GM19452 (cell line): ENCODE measurements at regions not wholly inside any gene's neighbourhood (a gene's known extent, or its start where the extent isn't known, plus 50 kb on each side); places are given as distances from the start of the nearest gene placed in this dataset.
"Not testable (repeated sequence)": the region's sequence is repeated elsewhere in the genome, so short reads cannot be mapped to it uniquely, and the experiment has no call there.

ENCODE experiments used
- ATAC-seq: cut with Tn5 transposase; IDR thresholded peaks from one replicate; pipeline ENCODE4 v1.9.1; 2021; ENCODE audit not compliant: unreplicated experiment

DNA sequence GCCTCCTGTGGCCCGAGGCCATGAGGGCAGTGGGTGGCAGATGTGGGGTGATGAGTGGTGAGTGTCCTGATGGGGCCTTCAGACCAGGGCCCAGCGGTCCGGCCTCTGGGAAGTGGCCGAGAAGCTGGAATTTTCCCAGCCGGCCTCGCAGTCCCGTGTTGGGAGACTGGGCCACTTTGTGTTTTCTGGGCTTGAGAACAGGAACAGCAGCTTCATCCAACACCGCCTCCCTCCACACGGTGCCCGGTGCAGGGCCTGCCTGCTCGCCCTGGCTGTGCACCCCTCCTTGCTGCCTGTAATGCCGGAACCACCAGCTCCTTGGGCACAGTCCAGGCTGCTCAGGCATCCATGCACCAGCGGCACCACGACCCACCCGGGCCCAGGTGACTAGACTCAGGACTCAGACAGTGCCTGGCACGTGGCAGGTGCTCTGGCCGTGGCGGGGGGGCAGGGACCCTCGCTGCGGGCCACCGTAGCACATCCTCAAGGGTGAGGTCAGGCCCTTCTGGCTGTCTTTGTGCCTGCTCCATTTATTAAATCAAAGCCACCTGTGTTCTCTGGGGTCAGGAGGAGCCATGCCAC lies 194.7 kb downstream of the BANP start:
- ATAC-seq, result not testable (repeated sequence)

DNA sequence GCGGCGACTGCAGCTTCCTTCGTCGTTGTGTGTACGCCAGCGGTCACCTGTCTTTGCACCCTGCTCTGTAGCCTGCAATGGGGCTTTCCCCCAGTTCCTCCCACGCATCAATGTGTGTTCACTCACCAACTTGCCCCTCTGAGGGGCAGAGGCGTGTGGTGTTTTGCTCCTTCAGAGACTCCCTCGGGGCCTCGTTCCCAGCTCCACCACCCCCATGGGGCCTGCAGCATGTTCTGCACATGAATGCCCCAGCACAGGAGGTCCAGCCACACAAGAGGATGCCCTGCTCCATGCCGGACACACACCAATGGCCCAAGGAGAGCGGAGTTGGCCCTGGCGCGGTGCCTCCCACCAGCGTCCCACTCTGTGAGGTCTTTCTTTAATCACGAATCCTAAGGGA lies 196.8 kb downstream of the BANP start:
- not testable (repeated sequence) for ATAC-seq

DNA sequence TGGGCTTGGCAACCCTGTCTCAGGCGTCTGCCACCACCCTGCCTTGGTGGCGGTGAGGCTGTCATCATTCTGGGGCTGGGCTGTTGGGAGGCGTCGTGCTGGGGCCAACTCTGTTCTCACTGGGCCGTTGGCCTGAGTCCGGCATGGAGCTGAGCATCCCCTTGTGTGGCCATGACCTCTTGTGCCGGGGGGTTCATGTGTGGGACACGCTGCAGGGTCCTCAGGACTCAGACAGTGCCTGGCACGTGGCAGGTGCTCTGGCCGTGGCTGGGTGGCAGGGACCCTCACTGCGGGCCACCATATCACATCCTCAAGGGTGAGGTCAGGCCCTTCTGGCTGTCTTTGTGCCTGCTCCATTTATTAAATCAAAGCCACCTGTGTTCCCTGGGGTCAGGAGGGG lies 197.4 kb downstream of the BANP start:
- not testable (repeated sequence) for ATAC-seq

DNA sequence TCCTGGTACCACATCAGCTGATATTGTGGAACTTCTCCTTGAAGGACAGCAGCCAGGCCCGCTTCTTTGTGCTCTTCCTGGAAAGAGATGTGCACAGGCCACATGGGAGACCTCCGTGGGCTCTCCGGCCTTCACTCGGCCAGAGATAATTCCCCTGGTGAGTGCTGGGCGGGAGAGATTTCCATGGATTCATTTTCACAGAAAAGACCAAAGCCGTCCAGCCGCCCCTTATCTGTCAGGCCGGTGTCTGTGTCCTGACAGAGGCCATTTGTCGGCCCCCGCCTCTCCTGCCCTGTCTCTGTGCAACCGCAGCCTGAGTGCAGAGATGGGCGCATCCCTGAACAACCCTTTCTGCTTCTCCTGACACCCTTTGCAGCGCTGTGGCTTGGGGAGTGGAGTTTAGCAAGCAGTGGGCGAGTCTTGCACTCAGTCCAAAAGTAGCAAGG lies 197.9 kb downstream of the BANP start:
- not testable (repeated sequence) for ATAC-seq

DNA sequence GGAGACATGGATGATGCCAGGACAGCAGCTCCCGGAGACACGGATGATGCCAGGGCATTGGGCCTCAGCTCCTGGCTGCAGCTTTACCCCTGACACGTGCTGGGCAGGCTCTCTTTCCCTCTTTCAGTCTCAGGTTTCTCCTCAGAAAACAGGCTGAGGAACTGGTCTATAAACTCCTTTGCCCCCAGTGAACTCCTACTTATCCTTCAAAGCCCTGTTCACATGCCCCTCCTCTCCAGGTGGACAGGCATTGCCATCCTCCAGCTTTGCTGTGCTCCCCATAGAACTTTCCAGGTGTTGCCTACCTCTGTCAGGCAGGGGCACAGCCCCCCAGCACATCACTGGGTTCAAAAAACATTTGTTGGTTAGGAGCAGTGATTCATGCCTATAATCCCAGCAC lies 198.4 kb downstream of the BANP start:
- ATAC-seq, result not testable (repeated sequence)

DNA sequence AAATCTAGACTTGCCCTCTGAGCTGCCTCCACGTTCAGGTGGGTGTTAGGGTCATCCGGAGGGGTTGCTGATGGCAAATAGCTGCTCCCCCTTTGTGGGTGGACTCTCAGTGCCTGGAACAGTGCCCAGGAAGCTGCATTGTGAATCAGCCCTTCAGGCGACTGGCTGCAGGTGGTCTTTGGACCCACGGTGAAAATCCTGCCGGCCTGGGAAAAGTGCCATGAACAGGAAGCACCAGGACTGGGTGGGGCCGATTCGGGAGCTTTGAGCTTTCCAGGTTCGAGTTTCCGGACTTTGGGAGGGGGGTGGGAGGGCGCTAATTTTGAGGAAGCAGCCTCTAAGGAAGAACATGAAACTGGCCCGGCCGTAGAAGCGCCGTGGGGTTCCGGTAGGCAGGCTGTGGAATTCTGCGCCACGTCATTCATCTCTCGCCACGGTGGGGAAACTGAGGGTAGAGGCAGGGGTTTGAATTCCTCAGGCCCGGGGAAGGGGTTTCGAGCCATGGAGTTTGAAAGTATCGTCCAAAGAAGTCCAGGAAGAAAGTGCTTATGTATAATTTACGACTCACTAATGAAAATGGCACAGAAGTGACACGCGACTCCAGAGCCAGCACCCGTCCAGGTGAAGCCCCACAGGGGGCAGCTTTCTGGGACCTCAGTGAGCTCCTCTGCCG lies 199.4 kb downstream of the BANP start:
- ATAC-seq, result not testable (repeated sequence)

DNA sequence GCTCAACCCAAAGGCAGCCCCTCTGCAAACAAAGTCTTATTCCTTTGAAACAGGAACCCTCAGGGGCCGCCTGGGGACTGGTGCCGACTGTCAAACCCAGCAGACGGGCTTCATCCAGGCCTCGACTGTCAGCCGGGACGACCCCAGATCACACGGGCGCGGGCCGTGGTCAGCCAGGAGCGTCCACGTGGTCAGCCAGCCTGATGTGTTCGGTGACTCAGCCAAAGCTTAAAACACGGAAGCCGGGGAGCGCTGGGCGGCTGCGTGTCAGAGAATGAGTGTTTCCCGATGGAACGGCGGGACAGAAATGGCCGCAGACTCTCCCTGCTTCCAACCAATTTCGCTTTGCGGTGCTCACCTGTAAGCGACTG lies 199.9 kb downstream of the BANP start:
- not testable (repeated sequence) for ATAC-seq

DNA sequence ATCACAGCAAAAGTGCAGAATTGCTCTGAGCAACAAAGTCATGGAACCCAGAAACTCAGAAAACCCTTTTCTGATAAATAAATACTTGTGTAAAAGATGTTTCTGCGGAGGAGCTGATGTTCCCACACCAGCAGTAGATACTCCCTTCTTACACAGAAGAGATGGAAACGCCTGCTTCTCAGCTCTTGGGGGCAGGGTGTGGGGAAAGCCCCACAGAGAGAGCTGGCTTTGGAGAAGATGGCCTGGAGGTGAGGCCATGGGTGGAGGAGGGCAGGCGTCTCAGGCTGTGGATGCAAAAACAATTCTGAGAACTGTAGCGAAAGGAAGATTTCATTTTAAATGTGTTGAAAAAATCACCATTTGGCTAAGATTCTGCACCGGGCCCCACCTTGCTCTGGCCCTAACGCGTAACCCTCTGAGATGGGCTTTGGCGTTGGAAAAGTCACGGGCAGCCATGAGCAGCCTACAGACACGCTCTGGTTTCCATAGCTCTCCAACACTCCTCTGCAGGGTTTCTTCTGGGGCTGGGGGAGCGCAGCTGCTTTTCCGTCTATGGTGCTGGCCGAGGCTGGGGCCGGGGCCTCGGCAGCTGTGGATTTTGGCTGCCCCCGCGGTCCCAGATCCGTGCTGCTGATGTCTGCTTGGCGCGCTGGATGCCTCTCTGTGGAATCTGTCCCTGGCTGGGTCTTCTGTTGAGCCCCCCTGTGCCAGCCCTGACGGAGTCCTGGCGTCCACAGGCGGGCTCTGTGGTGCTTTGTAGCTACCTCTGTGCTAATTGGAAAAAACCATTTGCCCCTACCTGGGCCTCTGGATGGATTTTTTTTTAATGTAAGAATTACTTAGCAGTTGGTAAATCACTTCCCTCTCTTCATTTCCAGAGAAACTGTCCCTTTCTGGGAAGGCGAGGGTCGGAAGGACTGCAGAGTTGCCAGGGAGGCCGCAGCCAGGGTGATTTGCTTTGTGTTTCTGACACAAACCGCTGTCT lies 200.9 kb downstream of the BANP start:
- ATAC-seq, result not testable (repeated sequence)

DNA sequence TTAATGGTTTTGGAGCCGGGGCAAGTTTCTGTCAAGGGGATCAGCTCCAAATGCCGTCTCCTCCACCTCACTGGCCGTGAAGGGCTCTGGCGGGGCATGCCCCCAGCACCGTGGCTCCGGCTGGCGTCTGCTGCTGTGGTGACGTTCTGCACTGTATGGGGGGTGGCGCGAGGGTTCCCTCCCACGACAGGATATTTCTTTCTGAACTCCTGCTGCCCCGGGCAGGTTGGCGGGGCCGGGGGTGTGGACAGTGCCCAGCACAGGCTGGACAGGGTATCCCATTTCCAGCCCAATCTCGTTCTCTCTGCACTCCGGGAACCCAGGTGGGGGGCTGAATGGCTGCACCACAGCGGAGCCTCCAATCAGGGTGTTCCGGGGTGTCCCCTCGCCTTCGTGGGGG lies 201.6 kb downstream of the BANP start:
- not testable (repeated sequence) for ATAC-seq

DNA sequence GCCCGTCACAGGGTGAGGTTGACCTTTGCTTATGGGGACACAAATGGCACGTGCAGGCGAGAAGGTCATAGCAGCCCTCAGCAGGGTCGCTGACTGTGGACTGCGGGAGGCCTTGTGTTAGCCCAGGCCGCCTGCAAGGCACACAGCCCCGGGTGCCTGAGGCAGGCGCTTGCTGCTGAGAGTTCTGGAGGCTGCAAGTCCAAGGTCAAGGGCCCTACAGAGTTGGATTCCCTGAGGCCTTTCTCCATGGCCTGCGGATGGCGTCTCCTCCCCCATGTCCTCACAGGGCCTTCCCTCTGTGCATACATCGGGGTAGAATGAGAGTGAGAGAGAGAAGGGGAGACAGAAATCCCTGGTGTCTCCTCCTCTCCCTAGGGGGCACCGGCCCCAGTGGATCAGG lies 202.3 kb downstream of the BANP start:
- not testable (repeated sequence) for ATAC-seq

DNA sequence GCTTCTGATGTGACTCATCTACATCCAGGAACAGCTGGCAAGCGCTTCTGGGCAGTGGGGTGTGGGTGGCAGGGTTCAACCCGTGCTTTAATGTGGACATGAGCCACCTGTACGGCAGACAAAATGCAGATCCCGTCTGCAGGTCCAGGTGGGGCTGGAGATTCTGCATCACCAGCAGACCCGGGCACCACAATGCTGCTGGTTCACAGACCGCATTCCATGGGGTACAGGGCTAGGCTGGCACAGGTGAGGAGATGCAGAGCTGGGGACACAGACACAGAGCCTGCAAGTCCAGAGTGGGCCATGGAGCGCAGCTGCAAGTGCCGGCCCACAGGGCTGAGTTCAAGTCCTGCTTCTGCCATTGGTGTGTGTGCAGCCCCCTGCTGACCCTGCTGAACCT lies 203.7 kb downstream of the BANP start:
- ATAC-seq, result not testable (repeated sequence)

DNA sequence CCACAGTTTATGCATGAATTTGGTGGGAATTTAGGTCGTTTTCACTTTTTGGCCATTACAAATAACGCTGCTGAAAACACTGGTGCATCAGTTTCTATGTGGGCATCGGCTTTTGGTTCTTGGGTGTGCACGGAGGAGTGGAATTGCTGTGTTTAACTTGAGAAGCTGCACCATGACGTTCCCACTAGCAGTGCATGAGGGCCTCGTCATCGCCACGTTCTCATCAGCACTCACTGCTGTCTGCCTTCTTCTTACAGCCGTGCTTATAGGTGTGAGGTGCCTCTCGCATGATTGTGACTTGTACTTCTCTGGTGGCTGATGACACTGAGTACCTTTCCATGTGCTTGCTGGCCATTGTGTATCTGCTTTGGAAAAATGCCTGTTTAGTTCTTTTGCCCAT lies 204.4 kb downstream of the BANP start:
- ATAC-seq, result not testable (repeated sequence)

DNA sequence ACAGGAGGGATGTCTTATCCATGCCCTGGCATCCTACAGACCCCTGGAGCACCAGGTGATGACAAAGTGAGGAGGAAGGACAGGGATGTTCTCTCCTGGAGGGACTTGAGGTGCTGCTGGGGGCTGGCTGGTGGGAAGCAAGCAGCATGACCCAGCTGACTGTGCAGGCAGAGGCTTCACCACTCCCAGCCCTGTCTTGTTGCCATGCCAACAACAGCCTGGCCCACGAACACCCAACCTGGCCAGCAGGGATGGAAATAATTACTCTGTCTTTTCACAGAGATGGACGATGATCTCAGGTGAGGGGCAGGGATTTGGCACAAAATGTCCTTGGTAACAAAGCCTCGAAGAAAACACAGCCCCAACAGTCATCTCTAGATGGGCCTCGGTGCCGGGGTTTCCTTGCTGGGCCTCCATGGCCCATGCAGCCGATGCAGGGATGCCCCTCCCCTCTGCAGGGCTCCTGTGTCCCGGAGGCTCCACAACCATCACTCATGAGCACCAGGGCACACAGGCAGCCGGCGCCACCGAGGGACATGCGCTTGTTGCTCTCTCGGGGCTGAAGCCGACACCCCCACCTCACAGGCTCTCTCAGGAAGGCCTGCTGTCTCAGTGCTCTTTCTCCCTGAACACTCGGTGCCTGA lies 205.5 kb downstream of the BANP start:
- ATAC-seq, result not testable (repeated sequence)

DNA sequence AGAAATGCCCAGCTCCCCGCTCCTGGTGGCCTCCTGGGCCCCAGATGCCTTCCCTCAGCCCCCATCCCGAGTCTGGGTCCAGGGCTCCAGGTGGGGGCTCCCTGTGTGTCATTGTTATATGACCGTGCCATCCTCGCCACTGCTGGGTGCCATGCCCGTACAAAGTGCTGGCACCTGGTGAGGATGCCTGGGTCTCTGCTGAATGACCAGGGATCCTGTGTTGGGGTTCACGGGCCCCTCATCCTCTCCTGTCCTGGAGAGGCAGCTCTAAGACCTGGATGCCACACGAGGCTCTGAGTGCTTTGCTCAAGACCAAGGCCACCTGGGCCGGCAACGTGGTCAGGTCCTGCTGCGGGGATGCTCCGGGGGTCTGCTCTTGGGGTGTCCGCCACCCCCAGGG lies 206.5 kb downstream of the BANP start:
- ATAC-seq, result not testable (repeated sequence)

DNA sequence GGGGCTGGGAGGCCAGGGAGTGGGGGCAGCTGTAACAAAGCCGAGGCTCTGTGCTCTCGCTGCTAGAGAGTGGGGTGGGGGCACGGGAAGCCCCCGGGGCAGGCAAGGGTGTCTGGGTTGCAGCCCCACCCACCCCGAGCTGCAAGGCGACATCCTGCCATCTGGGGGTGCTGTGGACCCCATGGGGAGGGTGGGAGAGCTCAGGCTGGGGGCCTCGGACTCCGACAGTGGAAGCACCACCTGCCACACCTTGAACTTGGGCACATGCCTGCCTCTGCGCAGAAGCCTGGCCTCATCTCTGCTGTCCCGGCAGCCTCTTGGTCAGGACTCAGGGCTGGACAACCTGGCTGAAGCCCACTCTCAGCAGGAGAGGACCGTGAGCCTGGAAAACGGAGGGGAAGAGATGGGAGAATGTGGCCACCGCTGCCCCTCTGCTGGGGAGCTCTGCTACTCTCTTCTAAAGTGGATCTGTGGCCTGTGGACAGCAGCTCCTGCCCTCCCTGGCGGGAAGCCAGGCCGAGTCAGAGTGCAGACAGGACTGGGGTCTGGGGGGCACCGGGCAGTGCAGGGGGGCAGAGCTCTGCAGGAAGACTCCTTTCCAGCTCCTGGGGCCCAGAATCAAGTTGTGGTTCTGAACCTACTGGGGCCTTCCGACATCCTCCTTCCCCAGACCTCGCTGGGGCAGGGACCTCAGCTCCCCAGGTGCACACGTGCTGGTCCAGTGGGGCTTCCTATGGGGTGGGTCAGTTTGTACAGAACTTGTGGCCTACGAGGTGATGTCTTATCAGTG lies 207.2 kb downstream of the BANP start:
- not testable (repeated sequence) for ATAC-seq

DNA sequence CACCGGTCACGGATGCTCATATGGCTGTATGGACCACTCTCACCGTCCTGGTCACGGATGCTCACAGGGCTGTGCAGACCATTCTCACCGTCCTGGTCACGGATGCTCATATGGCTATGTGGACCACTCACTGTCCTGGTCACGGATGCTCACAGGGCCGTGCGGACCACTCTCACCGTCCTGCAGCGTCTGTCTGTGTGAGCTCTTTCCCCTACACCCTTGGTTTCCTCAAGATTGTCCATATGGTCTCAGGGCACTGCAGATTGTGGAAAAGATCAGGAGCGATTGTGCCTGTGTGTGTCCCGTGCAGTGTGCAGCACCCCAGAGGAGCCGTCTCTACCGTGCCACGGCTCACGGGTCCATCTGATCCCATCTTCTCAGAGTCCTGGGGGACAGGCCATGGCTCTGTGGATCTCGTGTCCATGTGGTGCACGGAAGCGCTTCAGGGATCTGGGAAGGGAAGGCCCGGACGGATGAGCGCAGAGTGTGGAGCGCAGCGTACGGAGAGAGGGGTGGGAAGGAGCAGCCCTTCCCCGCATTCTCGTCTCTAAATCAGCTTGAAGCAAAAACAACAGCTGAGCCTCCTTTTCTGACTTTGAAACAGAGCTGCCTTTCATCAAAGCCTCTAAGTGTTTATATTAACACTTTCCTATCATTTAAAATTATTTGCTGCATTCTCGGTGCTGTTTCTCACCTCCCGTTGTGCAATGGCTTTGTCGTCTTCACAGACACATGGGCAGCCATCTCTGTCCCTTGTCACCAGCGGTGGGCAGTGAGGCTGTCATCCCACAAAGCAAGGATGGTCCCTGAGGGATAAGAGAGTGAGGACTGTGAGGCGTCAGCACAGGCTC lies 208.0 kb downstream of the BANP start:
- ATAC-seq, result not testable (repeated sequence)

DNA sequence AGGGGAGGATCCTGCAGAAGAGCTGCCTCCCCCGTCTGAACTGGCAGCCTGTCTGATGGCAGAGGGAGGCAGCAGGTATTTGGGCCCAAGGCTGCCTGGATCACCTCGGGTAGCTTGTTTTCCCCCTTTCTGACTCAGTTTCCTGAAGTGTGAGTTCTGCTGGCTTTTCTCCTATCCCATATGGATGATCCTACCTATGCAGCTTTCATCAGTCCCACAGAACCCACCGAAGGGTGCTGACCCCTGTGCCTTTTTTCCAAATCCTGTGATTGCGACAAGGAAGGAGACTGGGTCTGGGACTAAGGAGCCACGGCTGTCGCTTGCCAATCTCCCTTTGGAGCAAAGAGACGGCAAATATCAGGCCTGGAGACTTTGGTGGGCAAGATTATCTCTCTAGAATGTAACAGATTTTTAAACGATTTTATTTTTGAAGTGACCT lies 208.7 kb downstream of the BANP start:
- not testable (repeated sequence) for ATAC-seq

DNA sequence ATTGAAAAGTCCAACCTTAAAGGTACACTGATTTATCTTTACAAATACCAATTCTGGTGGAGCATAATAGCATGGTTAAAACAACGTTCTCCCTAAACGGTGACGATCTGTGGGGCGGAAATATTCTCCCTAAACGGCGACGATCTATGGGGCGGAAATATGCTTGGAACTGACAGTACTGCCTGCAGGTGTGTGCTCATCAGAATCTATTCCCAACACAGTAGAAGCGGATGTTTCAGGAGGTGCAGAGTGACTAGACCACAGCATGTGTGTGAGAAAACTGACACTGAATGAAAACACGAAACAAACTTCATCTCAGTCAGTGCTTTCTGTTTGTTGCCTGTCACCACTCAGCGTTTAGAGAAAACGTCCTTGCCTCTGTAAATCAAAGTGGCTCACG lies 210.0 kb downstream of the BANP start:
- not testable (repeated sequence) for ATAC-seq

DNA sequence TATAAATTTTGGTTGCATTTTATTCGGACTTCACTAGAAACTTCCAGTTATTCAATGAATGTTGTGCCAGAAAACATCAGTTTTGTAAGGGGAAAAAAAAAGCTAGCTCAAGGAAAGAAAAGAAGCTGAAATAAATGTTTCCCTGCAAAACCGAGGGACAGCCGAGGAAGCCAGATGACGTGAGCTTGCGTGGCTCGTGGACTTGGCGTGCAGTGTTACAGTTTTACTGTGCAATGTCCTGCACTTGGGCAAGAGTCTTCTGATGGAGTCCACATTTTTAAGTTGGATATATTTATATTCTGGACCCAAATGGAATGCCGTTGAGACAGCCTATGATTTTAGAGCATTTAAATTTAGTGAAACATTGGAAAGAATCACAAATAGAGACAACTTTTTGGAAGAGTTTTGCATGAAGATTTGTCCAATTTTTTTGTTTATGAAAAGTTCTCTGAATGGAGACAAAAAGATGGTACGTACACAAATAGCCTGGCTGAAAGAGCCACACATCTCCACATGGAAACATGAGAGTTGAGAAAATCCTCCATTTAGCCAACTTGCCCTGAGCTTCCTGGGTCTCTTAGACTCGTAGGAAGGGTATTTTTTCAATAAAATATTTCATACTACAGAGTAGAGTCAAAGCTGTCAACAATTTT lies 210.5 kb downstream of the BANP start:
- not testable (repeated sequence) for ATAC-seq
